ENCODE measurements at regions not wholly inside any gene's neighbourhood (a gene's known extent, or its start where the extent isn't known, plus 50 kb on each side); places are given as distances from the start of the nearest gene placed in this dataset.

GRCh38 chr5:54383941-54384340 is 71.6 kb upstream of the HSPB3 start:
- WGBS: 60% methylated on average over 2 of the region's 2 CpGs
- no peak for DNase-seq (ENCODE audit: low spot score)
- H3K4me1 ChIP-seq (ENCODE audit: control insufficient read depth in 4 of 4, insufficient read depth in 4 of 4, low read length in 3 of 4): no peaks in the 10 kb centered on the region
- H3K4me3 ChIP-seq (ENCODE audit: low read depth in 1 of 3, low read length in 3 of 3): no peak overlapping the region
- TF ChIP-seq RAD21 (IDR thresholded peaks at IDR 0.05) (no peak), SP1 (IDR thresholded peaks at IDR 0.05) (no peak), HNF4G (IDR thresholded peaks at IDR 0.05) (no peak), TAF1 (conservative IDR thresholded peaks at IDR 0.05) (no peak), FOXA2 (IDR thresholded peaks at IDR 0.05) (no peak), RXRA (IDR thresholded peaks at IDR 0.05) (no peak), CTCF (IDR thresholded peaks at IDR 0.05; ENCODE audit: low read depth, low read length, missing input control) (no peak), FOXA1 (IDR thresholded peaks at IDR 0.05) (no peak), GABPA (IDR thresholded peaks at IDR 0.05 in 1 of 2, conservative IDR thresholded peaks at IDR 0.05 in 1 of 2) (no peak), JUND (IDR thresholded peaks at IDR 0.05) (no peak), HNF4A (conservative IDR thresholded peaks at IDR 0.05) (no peak), NR2F2 (IDR thresholded peaks at IDR 0.05) (no peak), ATF3 (IDR thresholded peaks at IDR 0.05) (no peak), MAX (IDR thresholded peaks at IDR 0.05) (no peak), ZBTB33 (IDR thresholded peaks at IDR 0.05) (no peak)
- H3K27ac ChIP-seq (ENCODE audit: low read depth in 1 of 2, low read length in 2 of 2): no peak overlapping the region
- H3K27me3 ChIP-seq (ENCODE audit: control insufficient read depth in 4 of 4, insufficient read depth in 4 of 4, low read length in 3 of 4): no peaks in the 10 kb centered on the region
- no peak overlapping the region for H3K9ac ChIP-seq (ENCODE audit: low read depth in 1 of 2, low read length in 2 of 2)
- no peaks in the 10 kb centered on the region for H3K36me3 ChIP-seq (ENCODE audit: control insufficient read depth in 4 of 4, insufficient read depth in 3 of 4, low read depth in 1 of 4, low read length in 3 of 4)
- no peaks in the 10 kb centered on the region for H3K9me3 ChIP-seq (ENCODE audit: control insufficient read depth in 4 of 4, low read length in 3 of 4)

GRCh38 chr5:54383225-54383901 is 72.1 kb upstream of the HSPB3 start:
- TF ChIP-seq GABPA (IDR thresholded peaks at IDR 0.05 in 1 of 2, conservative IDR thresholded peaks at IDR 0.05 in 1 of 2) (no peak), HNF4G (IDR thresholded peaks at IDR 0.05) (no peak), RAD21 (IDR thresholded peaks at IDR 0.05) (no peak), NR2F2 (IDR thresholded peaks at IDR 0.05) (no peak), JUND (IDR thresholded peaks at IDR 0.05) (no peak), CTCF (IDR thresholded peaks at IDR 0.05; ENCODE audit: low read depth, low read length, missing input control) (no peak), YY1 (IDR thresholded peaks at IDR 0.05) (no peak), SP1 (IDR thresholded peaks at IDR 0.05) (no peak), MAX (IDR thresholded peaks at IDR 0.05) (no peak), EGR1 (IDR thresholded peaks at IDR 0.05; ENCODE audit: low read depth in 2 of 2) (no peak), TAF1 (conservative IDR thresholded peaks at IDR 0.05) (no peak), REST (IDR thresholded peaks at IDR 0.05) (no peak), RXRA (IDR thresholded peaks at IDR 0.05) (no peak), HNF4A (conservative IDR thresholded peaks at IDR 0.05) (no peak)
- WGBS: 86% methylated on average over 3 of the region's 3 CpGs
- Histone ChIP-seq H3K27me3 (ENCODE audit: control insufficient read depth in 4 of 4, insufficient read depth in 4 of 4, low read length in 3 of 4) (no peaks in the 10 kb centered on the region), H3K36me3 (ENCODE audit: control insufficient read depth in 4 of 4, insufficient read depth in 3 of 4, low read depth in 1 of 4, low read length in 3 of 4) (no peaks in the 10 kb centered on the region), H3K27ac (ENCODE audit: low read depth in 1 of 2, low read length in 2 of 2) (no peak overlapping the region), H3K9me3 (ENCODE audit: control insufficient read depth in 4 of 4, low read length in 3 of 4) (no peaks in the 10 kb centered on the region), H3K4me1 (ENCODE audit: control insufficient read depth in 4 of 4, insufficient read depth in 4 of 4, low read length in 3 of 4) (no peaks in the 10 kb centered on the region), H3K4me3 (ENCODE audit: low read depth in 1 of 3, low read length in 3 of 3) (no peak overlapping the region), H3K9ac (ENCODE audit: low read depth in 1 of 2, low read length in 2 of 2) (no peak overlapping the region)
- no peak for DNase-seq (ENCODE audit: low spot score)
